Panc1 (cell line): ENCODE measurements at regions not wholly inside any gene's neighbourhood (a gene's known extent, or its start where the extent isn't known, plus 50 kb on each side); places are given as distances from the start of the nearest gene placed in this dataset.

Experiments used
- ATAC-seq: fragments of 200-7000 bp; cut with Tn5 transposase; 2 replicates; pipeline ENCODE4 v1.9.1; 2020; ENCODE audit warnings: mild to moderate bottlenecking, moderate library complexity
- BruUV-seq: library from RNA; stranded (reverse); fragments of 400-500 nt; replicated peaks from 2 replicates; lab custom pipeline; 2021; lab: Mats Ljungman, UMichigan
- CTCF ChIA-PET: fragments of 300-600 bp; sonication (Branson Sonifier 250); formaldehyde crosslinking; loops from one replicate; lab custom pipeline; 2022; ENCODE audit warnings: antibody characterized with exemption; lab: Charles Lee
- POLR2A ChIA-PET: fragments of 300-600 bp; sonication (Branson Sonifier 250); formaldehyde crosslinking; loops from one replicate; lab custom pipeline; 2022; ENCODE audit warnings: antibody characterized with exemption; lab: Charles Lee
- DNase-seq: peaks from one replicate; pipeline ENCODE4 v3.0.0-alpha.2; 2010; ENCODE audit warnings: low read depth, low spot score
- H3K27ac ChIP-seq: 2 replicates; pipeline ENCODE4 v1.5.1; 2011; ENCODE audit warnings: mild to moderate bottlenecking, low read length, inconsistent platforms
- H3K27me3 ChIP-seq: fragments of 200-500 bp; sonication (Bioruptor generic); 2 replicates; pipeline ENCODE4 v1.6.0; 2014; ENCODE audit warnings: low read length, inconsistent platforms; ENCODE audit not compliant: control insufficient read depth, insufficient read depth
- H3K36me3 ChIP-seq: fragments of 200-500 bp; sonication (Bioruptor generic); 2 replicates; pipeline ENCODE4 v1.5.1; 2014; ENCODE audit warnings: inconsistent platforms, mild to moderate bottlenecking, low read length, moderate library complexity; ENCODE audit not compliant: control insufficient read depth, insufficient read depth
- H3K4me1 ChIP-seq: 2 replicates; pipeline ENCODE4 v1.5.1; 2011; ENCODE audit warnings: inconsistent platforms, mild to moderate bottlenecking, low read length, moderate library complexity; ENCODE audit not compliant: control insufficient read depth, insufficient read depth
- H3K4me3 ChIP-seq, 2 experiments: 2 replicates each; pipeline ENCODE4 v1.5.1; 2011 to 2012; ENCODE audit warnings: low read depth in 2 of 2, low read length in 2 of 2, mild to moderate bottlenecking in 2 of 2, inconsistent platforms in 1 of 2, moderate library complexity in 1 of 2
- H3K9me3 ChIP-seq: fragments of 200-500 bp; sonication (Bioruptor generic); 2 replicates; pipeline ENCODE4 v1.5.1; 2014; ENCODE audit warnings: low read depth, mild to moderate bottlenecking, inconsistent platforms, low read length, moderate library complexity; ENCODE audit not compliant: control insufficient read depth, insufficient read depth
- POLR2AphosphoS5 ChIP-seq: IDR thresholded peaks from 2 replicates; pipeline ENCODE4 v1.6.1; 2012; ENCODE audit warnings: mild to moderate bottlenecking, low read depth, low read length, moderate library complexity
- SIN3A ChIP-seq: IDR thresholded peaks from 2 replicates; pipeline ENCODE4 v1.6.1; 2012; ENCODE audit warnings: low read depth, mild to moderate bottlenecking, low read length, moderate library complexity, borderline replicate concordance; ENCODE audit not compliant: insufficient read depth
- TCF7L2 ChIP-seq: IDR thresholded peaks from 2 replicates; pipeline ENCODE4 v1.6.1; 2011; ENCODE audit warnings: mild to moderate bottlenecking, low read depth, low read length, inconsistent platforms
- in situ Hi-C: cut with HindIII; loops from 2 replicates; pipeline ENCODE4 v1.10.0; 2016; ENCODE audit warnings: low sequenced_read_pairs, low pct_unique_long_range_greater_than_20kb
- intact Hi-C: fragments of 100-400 bp; cut with micrococcal nuclease; formaldehyde crosslinking; loops from one replicate; pipeline ENCODE4 v1.10.0; 2022; ENCODE audit not compliant: unreplicated experiment
- TF ChIP-seq, protein P1 (sequence below), 2 experiments: IDR thresholded peaks; 2 replicates each; pipeline ENCODE4 v1.6.1; 2011 to 2012; ENCODE audit warnings: low read depth in 2 of 2, control low read depth in 1 of 2, low read length in 1 of 2, mild to moderate bottlenecking in 1 of 2, moderate library complexity in 1 of 2; ENCODE audit not compliant: insufficient read depth in 1 of 2
- TF ChIP-seq, protein P2 (sequence below): fragments of 450-650 bp; IDR thresholded peaks from 2 replicates; pipeline ENCODE4 v1.5.1; 2017; ENCODE audit warnings: mild to moderate bottlenecking

DNA sequence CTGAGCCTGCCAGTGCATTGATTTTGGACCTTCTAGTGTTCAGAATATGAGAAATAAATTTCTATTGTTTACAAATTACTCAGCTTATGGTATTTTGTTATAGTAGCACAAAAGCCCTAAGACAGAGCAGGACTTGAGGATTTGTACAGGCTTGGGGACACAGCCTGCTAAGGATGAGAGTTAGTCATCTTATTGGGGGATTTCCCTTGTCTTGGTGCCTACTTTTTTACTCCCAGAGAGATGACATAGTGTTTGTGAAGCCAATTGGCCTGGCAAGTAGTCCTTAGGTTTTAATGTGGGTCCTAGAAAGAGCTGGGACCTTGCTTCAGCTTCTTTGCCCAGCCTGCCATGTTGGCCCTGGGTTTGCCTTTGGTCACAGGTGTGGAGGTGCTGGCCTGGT is 364.0 kb downstream of the REEP3 start:
- Histone ChIP-seq H3K27ac (no peak overlapping the region), H3K27me3 (peaks cover 9% of the 10 kb centered on the region; the same call in 1 of the 2 replicates), H3K4me1 (no peaks in the 10 kb centered on the region), H3K9me3 (no peaks in the 10 kb centered on the region), H3K36me3 (no peaks in the 10 kb centered on the region), H3K4me3 (no peak overlapping the region)
- no peak for DNase-seq
- no TSS peak for BruUV-seq
- in situ Hi-C loops, result no loop called here
- ChIA-PET CTCF (no interaction called here), POLR2A (no interaction called here)
- ATAC-seq, result no peak
- intact Hi-C loops, result no loop called here
- no peak for TF ChIP-seq SIN3A
- no peak for TF ChIP-seq POLR2AphosphoS5
- no peak for TF ChIP-seq TCF7L2
- TF ChIP-seq, protein P1, sequence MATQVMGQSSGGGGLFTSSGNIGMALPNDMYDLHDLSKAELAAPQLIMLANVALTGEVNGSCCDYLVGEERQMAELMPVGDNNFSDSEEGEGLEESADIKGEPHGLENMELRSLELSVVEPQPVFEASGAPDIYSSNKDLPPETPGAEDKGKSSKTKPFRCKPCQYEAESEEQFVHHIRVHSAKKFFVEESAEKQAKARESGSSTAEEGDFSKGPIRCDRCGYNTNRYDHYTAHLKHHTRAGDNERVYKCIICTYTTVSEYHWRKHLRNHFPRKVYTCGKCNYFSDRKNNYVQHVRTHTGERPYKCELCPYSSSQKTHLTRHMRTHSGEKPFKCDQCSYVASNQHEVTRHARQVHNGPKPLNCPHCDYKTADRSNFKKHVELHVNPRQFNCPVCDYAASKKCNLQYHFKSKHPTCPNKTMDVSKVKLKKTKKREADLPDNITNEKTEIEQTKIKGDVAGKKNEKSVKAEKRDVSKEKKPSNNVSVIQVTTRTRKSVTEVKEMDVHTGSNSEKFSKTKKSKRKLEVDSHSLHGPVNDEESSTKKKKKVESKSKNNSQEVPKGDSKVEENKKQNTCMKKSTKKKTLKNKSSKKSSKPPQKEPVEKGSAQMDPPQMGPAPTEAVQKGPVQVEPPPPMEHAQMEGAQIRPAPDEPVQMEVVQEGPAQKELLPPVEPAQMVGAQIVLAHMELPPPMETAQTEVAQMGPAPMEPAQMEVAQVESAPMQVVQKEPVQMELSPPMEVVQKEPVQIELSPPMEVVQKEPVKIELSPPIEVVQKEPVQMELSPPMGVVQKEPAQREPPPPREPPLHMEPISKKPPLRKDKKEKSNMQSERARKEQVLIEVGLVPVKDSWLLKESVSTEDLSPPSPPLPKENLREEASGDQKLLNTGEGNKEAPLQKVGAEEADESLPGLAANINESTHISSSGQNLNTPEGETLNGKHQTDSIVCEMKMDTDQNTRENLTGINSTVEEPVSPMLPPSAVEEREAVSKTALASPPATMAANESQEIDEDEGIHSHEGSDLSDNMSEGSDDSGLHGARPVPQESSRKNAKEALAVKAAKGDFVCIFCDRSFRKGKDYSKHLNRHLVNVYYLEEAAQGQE (IDR thresholded peaks at IDR 0.05; ENCODE audit: insufficient read depth in 1 of 2, low read depth in 2 of 2, low read length in 1 of 2), result no peak
- TF ChIP-seq, protein P2, sequence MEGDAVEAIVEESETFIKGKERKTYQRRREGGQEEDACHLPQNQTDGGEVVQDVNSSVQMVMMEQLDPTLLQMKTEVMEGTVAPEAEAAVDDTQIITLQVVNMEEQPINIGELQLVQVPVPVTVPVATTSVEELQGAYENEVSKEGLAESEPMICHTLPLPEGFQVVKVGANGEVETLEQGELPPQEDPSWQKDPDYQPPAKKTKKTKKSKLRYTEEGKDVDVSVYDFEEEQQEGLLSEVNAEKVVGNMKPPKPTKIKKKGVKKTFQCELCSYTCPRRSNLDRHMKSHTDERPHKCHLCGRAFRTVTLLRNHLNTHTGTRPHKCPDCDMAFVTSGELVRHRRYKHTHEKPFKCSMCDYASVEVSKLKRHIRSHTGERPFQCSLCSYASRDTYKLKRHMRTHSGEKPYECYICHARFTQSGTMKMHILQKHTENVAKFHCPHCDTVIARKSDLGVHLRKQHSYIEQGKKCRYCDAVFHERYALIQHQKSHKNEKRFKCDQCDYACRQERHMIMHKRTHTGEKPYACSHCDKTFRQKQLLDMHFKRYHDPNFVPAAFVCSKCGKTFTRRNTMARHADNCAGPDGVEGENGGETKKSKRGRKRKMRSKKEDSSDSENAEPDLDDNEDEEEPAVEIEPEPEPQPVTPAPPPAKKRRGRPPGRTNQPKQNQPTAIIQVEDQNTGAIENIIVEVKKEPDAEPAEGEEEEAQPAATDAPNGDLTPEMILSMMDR, result no peak

DNA sequence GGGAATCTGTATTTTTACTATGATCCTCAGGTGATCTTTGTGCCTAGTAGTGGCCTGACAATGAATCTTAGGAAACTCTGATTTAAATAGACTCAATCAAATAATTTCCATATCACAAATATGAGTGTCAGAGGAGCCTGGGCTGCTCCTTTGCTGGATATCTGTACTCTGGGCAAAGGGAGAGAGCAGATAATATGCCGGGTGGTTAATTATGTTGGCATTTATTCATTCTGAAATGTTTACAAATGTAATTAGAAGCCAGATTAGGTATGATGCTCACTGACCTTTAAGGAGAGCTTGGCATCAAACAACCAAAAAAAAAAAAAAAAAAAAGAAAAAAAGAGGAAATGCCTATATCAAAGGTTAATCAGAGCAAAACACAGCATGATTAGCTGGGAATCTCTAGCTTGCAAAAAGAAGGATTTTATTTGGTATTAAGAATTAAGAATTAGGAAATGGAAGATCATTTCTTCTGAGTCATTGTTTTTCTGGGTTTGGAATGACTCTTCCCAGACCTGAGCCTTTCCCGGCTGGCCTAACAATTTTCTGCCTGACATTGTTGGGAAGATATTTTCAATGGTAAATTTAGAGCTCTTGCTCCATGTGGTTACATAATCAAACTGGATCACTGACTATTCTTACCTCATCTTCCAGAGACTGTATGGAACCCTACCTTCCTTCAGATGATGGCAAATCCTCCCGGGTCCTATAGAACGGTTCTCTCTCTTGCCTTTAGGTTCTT is 365.3 kb downstream of the REEP3 start:
- DNase-seq (no peak), ATAC-seq (no peak)
- in situ Hi-C loops (no loop called here), intact Hi-C loops (no loop called here)
- Histone ChIP-seq H3K27me3 (peaks cover 14% of the 10 kb centered on the region; the same call in 1 of the 2 replicates), H3K27ac (no peak overlapping the region), H3K4me1 (no peaks in the 10 kb centered on the region), H3K36me3 (no peaks in the 10 kb centered on the region), H3K9me3 (no peaks in the 10 kb centered on the region), H3K4me3 (no peak overlapping the region)
- POLR2A ChIA-PET, result no interaction called here
- CTCF ChIA-PET, result interaction anchor here (0.7 to 1.0 kb wide), 2 partner anchors 19 to 157 kb away, joined by 3 to 4 read pairs; no protein-coding TSS in a partner anchor
- no TSS peak for BruUV-seq
- TF ChIP-seq, protein P1 (IDR thresholded peaks at IDR 0.05; ENCODE audit: insufficient read depth in 1 of 2, low read depth in 2 of 2, low read length in 1 of 2), result no peak
- TF ChIP-seq POLR2AphosphoS5 (no peak), SIN3A (no peak), TCF7L2 (no peak)
- TF ChIP-seq, protein P2, result no peak
